ENCODE measurements at regions not wholly inside any gene's neighbourhood (a gene's known extent, or its start where the extent isn't known, plus 50 kb on each side); places are given as distances from the start of the nearest gene placed in this dataset.

- no peak for DNase-seq (ENCODE audit: insufficient read length, low spot score)
- no peak for TF ChIP-seq CTCF (IDR thresholded peaks at IDR 0.05; ENCODE audit: insufficient read depth, missing control alignments)
- FAIRE-seq = no peak
These were observed 661.3 kb upstream of the COBL start for GRCh38 chr7:51977913-51978312.

GRCh38 chr7:51973939-51974338 is 657.3 kb upstream of the COBL start:
- DNase-seq (ENCODE audit: insufficient read length, low spot score) (no peak), FAIRE-seq (no peak)
- no peak for TF ChIP-seq CTCF (IDR thresholded peaks at IDR 0.05; ENCODE audit: insufficient read depth, missing control alignments)

GRCh38 chr7:51973071-51973470 is 656.5 kb upstream of the COBL start:
- no peak for FAIRE-seq
- DNase-seq (ENCODE audit: insufficient read length, low spot score) = no peak

GRCh38 chr7:51970961-51971665 is 654.5 kb upstream of the COBL start:
- TF ChIP-seq CTCF (IDR thresholded peaks at IDR 0.05; ENCODE audit: insufficient read depth, missing control alignments) = no peak
- no peak for DNase-seq (ENCODE audit: insufficient read length, low spot score)
- no peak for FAIRE-seq

More at GRCh38 chr7:51973071-51973470, 656.5 kb upstream of the COBL start:
- TF ChIP-seq CTCF (IDR thresholded peaks at IDR 0.05; ENCODE audit: insufficient read depth, missing control alignments) = no peak

- DNase-seq (ENCODE audit: insufficient read length, low spot score) (no peak), FAIRE-seq (no peak)
- TF ChIP-seq CTCF (IDR thresholded peaks at IDR 0.05; ENCODE audit: insufficient read depth, missing control alignments) = no peak
These were observed 651.9 kb upstream of the COBL start for GRCh38 chr7:51968461-51968860.

- no peak for DNase-seq (ENCODE audit: insufficient read length, low spot score)
- FAIRE-seq = no peak
- TF ChIP-seq CTCF (IDR thresholded peaks at IDR 0.05; ENCODE audit: insufficient read depth, missing control alignments) = no peak
These were observed 648.8 kb upstream of the COBL start for GRCh38 chr7:51965454-51965853.

GRCh38 chr7:51961804-51962203 is 645.2 kb upstream of the COBL start:
- DNase-seq (ENCODE audit: insufficient read length, low spot score) = no peak
- no peak for FAIRE-seq
- TF ChIP-seq CTCF (IDR thresholded peaks at IDR 0.05; ENCODE audit: insufficient read depth, missing control alignments) = no peak

All from D721Med (cell line).